ENCODE measurements at regions not wholly inside any gene's neighbourhood (a gene's known extent, or its start where the extent isn't known, plus 50 kb on each side); places are given as distances from the start of the nearest gene placed in this dataset.

DNA sequence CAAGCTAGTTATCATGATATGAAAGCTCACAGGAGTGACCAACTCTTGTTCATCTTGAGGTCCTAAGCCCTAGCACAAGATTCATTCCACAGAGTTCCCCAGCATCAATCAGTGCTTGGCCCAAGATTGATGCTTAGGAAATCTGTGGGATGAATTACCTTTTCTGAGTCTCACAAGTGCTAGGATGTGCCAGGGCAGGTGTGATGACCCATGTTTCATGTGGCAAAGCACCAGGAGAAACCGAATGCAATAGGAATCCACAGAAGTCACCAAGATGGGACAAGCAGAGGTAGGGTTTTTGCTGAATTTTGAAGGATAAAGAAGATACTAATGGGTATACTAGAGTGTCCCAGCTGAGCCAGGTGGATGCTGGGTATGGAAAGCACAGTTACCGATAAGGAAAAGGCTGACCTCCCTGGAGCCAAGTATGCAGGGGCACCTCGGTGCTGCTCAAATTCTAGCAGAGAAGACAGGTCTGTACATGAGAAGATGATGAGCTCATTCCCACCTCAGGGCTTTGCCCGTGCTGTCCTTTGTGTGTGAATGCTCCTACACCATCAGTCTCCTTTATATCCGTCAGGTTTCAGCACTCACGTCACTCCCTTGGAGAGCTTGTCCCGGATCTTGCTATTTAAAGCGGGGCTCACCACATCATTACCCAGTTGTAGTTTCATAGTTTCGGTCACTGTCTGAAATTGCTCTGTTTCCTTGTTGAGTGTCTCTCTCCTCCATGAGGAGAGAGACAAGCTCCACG, 168.9 kb upstream of the TSC22D1 start:
- H3K4me3 Mint-ChIP-seq (ENCODE audit: unreplicated experiment), result no peak overlapping the region

DNA sequence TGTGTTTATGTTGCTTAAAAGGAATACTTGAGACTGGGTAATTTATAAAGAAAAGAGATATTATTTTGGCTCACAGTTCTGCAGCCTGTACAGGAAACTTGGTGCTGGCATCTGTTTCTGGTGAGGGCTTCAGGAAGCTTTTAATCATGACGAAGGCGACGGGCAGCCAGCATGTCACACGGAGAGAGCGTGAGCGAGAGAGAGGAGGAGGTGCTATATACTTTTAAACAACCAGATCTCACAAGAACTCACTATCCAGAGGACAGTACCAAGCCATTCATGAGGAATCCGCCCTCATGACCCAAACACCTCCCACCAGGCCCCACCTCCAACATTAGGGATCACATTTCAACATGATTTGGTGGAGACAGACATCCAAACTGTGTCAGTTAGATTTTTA, 163.4 kb upstream of the TSC22D1 start:
- no peaks in the 10 kb centered on the region for H3K27me3 Mint-ChIP-seq (ENCODE audit: unreplicated experiment)
- TF ChIP-seq, protein P1, sequence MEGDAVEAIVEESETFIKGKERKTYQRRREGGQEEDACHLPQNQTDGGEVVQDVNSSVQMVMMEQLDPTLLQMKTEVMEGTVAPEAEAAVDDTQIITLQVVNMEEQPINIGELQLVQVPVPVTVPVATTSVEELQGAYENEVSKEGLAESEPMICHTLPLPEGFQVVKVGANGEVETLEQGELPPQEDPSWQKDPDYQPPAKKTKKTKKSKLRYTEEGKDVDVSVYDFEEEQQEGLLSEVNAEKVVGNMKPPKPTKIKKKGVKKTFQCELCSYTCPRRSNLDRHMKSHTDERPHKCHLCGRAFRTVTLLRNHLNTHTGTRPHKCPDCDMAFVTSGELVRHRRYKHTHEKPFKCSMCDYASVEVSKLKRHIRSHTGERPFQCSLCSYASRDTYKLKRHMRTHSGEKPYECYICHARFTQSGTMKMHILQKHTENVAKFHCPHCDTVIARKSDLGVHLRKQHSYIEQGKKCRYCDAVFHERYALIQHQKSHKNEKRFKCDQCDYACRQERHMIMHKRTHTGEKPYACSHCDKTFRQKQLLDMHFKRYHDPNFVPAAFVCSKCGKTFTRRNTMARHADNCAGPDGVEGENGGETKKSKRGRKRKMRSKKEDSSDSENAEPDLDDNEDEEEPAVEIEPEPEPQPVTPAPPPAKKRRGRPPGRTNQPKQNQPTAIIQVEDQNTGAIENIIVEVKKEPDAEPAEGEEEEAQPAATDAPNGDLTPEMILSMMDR (IDR thresholded peaks at IDR 0.05), result no peak
- no peak for DNase-seq (ENCODE audit: extremely low spot score, unreplicated experiment)
- no peak overlapping the region for H3K27ac Mint-ChIP-seq (ENCODE audit: unreplicated experiment)
- H3K36me3 Mint-ChIP-seq (ENCODE audit: unreplicated experiment), result peaks cover 4% of the 10 kb centered on the region
- no peak overlapping the region for H3K4me3 Mint-ChIP-seq (ENCODE audit: unreplicated experiment)
- H3K4me1 Mint-ChIP-seq (ENCODE audit: unreplicated experiment), result peaks cover 4% of the 10 kb centered on the region
- peaks cover 7% of the 10 kb centered on the region for H3K9me3 Mint-ChIP-seq (ENCODE audit: unreplicated experiment)

More for the DNA sequence above, 168.9 kb upstream of the TSC22D1 start:
- no peak overlapping the region for H3K27ac Mint-ChIP-seq (ENCODE audit: unreplicated experiment)
- H3K9me3 Mint-ChIP-seq (ENCODE audit: unreplicated experiment), result peaks cover 7% of the 10 kb centered on the region
- H3K36me3 Mint-ChIP-seq (ENCODE audit: unreplicated experiment), result peaks cover 4% of the 10 kb centered on the region
- H3K27me3 Mint-ChIP-seq (ENCODE audit: unreplicated experiment), result no peaks in the 10 kb centered on the region
- TF ChIP-seq, protein P1 (IDR thresholded peaks at IDR 0.05), result no peak
- DNase-seq (ENCODE audit: extremely low spot score, unreplicated experiment), result no peak
- peaks cover 13% of the 10 kb centered on the region for H3K4me1 Mint-ChIP-seq (ENCODE audit: unreplicated experiment)

DNA sequence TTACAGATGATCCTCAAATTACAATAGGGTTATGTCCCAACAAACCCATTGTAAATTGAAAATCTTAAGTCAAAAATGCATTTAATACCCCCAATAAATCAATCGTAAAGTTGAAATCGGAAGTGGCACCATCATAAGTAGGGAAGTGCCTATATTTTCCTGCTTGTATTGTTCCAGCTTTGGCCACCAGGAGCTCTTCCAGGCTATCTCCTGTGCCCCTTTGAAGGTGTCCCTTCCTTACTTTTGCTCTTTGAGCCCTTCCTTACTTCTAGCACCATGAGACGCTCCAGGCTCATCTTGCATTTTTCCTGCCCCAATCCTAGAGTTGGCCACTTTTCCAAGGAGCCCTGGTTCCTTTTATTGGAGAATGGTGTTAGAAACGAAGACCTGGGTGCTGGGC, 163.0 kb upstream of the TSC22D1 start:
- no peaks in the 10 kb centered on the region for H3K27me3 Mint-ChIP-seq (ENCODE audit: unreplicated experiment)
- no peak overlapping the region for H3K27ac Mint-ChIP-seq (ENCODE audit: unreplicated experiment)
- peaks cover 7% of the 10 kb centered on the region for H3K9me3 Mint-ChIP-seq (ENCODE audit: unreplicated experiment)
- H3K36me3 Mint-ChIP-seq (ENCODE audit: unreplicated experiment), result peaks cover 4% of the 10 kb centered on the region
- TF ChIP-seq, protein P1 (IDR thresholded peaks at IDR 0.05), result no peak
- no peak for DNase-seq (ENCODE audit: extremely low spot score, unreplicated experiment)
- peaks cover 8% of the 10 kb centered on the region for H3K4me1 Mint-ChIP-seq (ENCODE audit: unreplicated experiment)
- H3K4me3 Mint-ChIP-seq (ENCODE audit: unreplicated experiment), result no peak overlapping the region

DNA sequence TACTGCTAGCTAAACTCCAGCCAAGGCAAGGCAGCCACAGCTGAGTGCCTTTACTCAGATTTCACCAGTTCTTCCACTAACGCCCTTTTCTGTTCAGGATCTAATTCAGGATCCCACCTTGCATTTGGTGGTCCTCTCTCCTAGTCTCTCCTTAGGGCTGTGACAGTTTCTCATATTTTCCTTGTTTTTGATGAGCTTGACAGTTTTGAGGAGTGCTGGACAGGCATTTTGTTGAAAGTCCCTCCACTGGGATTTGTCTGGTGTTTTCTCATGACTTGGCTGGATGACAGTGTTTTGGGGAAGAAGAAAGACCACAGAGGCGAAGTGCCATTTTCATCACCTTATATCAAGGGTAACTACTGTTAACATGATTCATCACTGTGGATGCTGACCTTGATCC, 162.3 kb upstream of the TSC22D1 start:
- TF ChIP-seq, protein P1 (IDR thresholded peaks at IDR 0.05), result no peak
- Mint-ChIP-seq H3K27ac (ENCODE audit: unreplicated experiment) (no peak overlapping the region), H3K36me3 (ENCODE audit: unreplicated experiment) (no peaks in the 10 kb centered on the region), H3K27me3 (ENCODE audit: unreplicated experiment) (no peaks in the 10 kb centered on the region), H3K4me1 (ENCODE audit: unreplicated experiment) (peaks cover 10% of the 10 kb centered on the region), H3K4me3 (ENCODE audit: unreplicated experiment) (no peak overlapping the region), H3K9me3 (ENCODE audit: unreplicated experiment) (peaks cover 1% of the 10 kb centered on the region)
- no peak for DNase-seq (ENCODE audit: extremely low spot score, unreplicated experiment)

DNA sequence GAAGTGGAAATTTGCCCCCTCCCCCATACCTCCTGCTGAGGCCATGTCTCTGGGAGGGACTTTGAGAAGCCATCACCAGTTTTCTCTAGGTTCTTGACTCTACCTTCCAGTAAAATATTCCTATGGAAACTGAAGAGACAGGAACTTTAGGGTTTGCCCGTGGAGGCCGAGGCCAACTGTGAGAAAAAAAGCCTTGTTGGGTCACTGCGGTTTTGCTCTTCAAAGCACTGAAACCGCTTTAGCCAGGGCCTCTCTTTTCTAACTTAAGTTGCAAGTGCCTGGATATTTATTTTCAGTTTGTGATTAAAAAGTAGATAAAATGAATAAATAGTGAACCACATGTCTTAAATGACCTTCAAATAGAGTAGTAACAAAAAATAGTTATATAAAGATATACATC, 159.7 kb upstream of the TSC22D1 start:
- H3K4me1 Mint-ChIP-seq (ENCODE audit: unreplicated experiment), result peaks cover 13% of the 10 kb centered on the region
- peaks cover 4% of the 10 kb centered on the region for H3K9me3 Mint-ChIP-seq (ENCODE audit: unreplicated experiment)
- H3K27ac Mint-ChIP-seq (ENCODE audit: unreplicated experiment), result no peak overlapping the region
- no peaks in the 10 kb centered on the region for H3K27me3 Mint-ChIP-seq (ENCODE audit: unreplicated experiment)
- H3K36me3 Mint-ChIP-seq (ENCODE audit: unreplicated experiment), result no peaks in the 10 kb centered on the region
- DNase-seq (ENCODE audit: extremely low spot score, unreplicated experiment), result no peak
- H3K4me3 Mint-ChIP-seq (ENCODE audit: unreplicated experiment), result no peak overlapping the region
- TF ChIP-seq, protein P1 (IDR thresholded peaks at IDR 0.05), result no peak

Measured in osteocyte (in vitro differentiated cells).